Stimulated activated CD4-positive, alpha-beta T cell treated with anti-CD3 and anti-CD28 coated beads, Interleukin-2, amount 100 ng/mL, for 4 hours (primary cell): ENCODE measurements at regions not wholly inside any gene's neighbourhood (a gene's known extent, or its start where the extent isn't known, plus 50 kb on each side); places are given as distances from the start of the nearest gene placed in this dataset.

ENCODE experiments used
- DNase-seq: peaks from one replicate; pipeline ENCODE4 v3.0.0-alpha.2; 2020; ENCODE audit warnings: low read depth

- DNase-seq = no peak
Measured at GRCh38 chr1:29896791-29897714, 660.7 kb downstream of the PTPRU start.

- DNase-seq = no peak
Measured at GRCh38 chr1:29896300-29896699, 660.0 kb downstream of the PTPRU start.

- no peak for DNase-seq
Measured at GRCh38 chr1:29895201-29895600, 658.9 kb downstream of the PTPRU start.

GRCh38 chr1:29894311-29894710 is 658.0 kb downstream of the PTPRU start:
- DNase-seq = no peak

GRCh38 chr1:29893806-29894205 is 657.5 kb downstream of the PTPRU start:
- DNase-seq = no peak

GRCh38 chr1:29893046-29893723 is 656.9 kb downstream of the PTPRU start:
- DNase-seq = no peak

GRCh38 chr1:29892247-29892646 is 655.9 kb downstream of the PTPRU start:
- no peak for DNase-seq

GRCh38 chr1:29890201-29890959 is 654.1 kb downstream of the PTPRU start:
- DNase-seq = no peak

- no peak for DNase-seq
Measured at GRCh38 chr1:29889776-29890175, 653.5 kb downstream of the PTPRU start.

GRCh38 chr1:29884740-29885139 is 648.4 kb downstream of the PTPRU start:
- no peak for DNase-seq

- no peak for DNase-seq
Measured at GRCh38 chr1:29883986-29884385, 647.7 kb downstream of the PTPRU start.

GRCh38 chr1:29883411-29883832 is 647.1 kb downstream of the PTPRU start:
- no peak for DNase-seq

- no peak for DNase-seq
Measured at GRCh38 chr1:29880556-29880955, 644.2 kb downstream of the PTPRU start.

GRCh38 chr1:29879217-29879616 is 642.9 kb downstream of the PTPRU start:
- no peak for DNase-seq

GRCh38 chr1:29878501-29878900 is 642.2 kb downstream of the PTPRU start:
- no peak for DNase-seq

GRCh38 chr1:29876902-29877301 is 640.6 kb downstream of the PTPRU start:
- no peak for DNase-seq

GRCh38 chr1:29876441-29876840 is 640.1 kb downstream of the PTPRU start:
- no peak for DNase-seq

- no peak for DNase-seq
Measured at GRCh38 chr1:29875557-29876028, 639.3 kb downstream of the PTPRU start.

GRCh38 chr1:29870621-29871020 is 634.3 kb downstream of the PTPRU start:
- DNase-seq = no peak

GRCh38 chr1:29869802-29870201 is 633.5 kb downstream of the PTPRU start:
- DNase-seq = no peak

- DNase-seq = no peak
Measured at GRCh38 chr1:29868944-29869343, 632.6 kb downstream of the PTPRU start.

GRCh38 chr1:29868096-29868495 is 631.8 kb downstream of the PTPRU start:
- no peak for DNase-seq
